Natural killer cell treated with Interleukin-12 subunit alpha and Interleukin-12 subunit beta and Interleukin-15 and Interleukin-18, amount 100 ng/mL, for 72 hours (primary cell): ENCODE measurements at regions not wholly inside any gene's neighbourhood (a gene's known extent, or its start where the extent isn't known, plus 50 kb on each side); places are given as distances from the start of the nearest gene placed in this dataset.
"Not testable (repeated sequence)": the region's sequence is repeated elsewhere in the genome, so short reads cannot be mapped to it uniquely, and the experiment has no call there.

Experiments used
- ATAC-seq, 2 donors: fragments of 150-1000 bp; cut with Tn5 transposase in 1 of 2; sonication (Bioruptor Pico), chemical (Tn5 transposase) in 1 of 2; 2 replicates each; pipeline ENCODE4 v1.10.0; 2021
- DNase-seq: peaks from one replicate; pipeline ENCODE4 v3.0.0; 2022; ENCODE audit warnings: low spot score
- H3K27ac Mint-ChIP-seq, 2 donors: 1 replicate in 1 of 2; 2 replicates in 1 of 2; pipeline ENCODE4 v1.8.0; 2022; ENCODE audit warnings: mixed read lengths in 2 of 2, mild to moderate bottlenecking in 1 of 2, moderate library complexity in 1 of 2
- H3K27me3 Mint-ChIP-seq, 2 donors: 1 replicate in 1 of 2; 2 replicates in 1 of 2; pipeline ENCODE4 v1.8.0; 2022; ENCODE audit warnings: mixed read lengths in 2 of 2
- H3K36me3 Mint-ChIP-seq: one replicate; pipeline ENCODE4 v1.8.0; 2022; ENCODE audit warnings: mixed read lengths
- H3K4me1 Mint-ChIP-seq, 2 donors: 1 replicate in 1 of 2; 2 replicates in 1 of 2; pipeline ENCODE4 v1.8.0; 2022; ENCODE audit warnings: low read depth in 2 of 2, mixed read lengths in 2 of 2, mild to moderate bottlenecking in 1 of 2
- H3K4me3 Mint-ChIP-seq: one replicate; pipeline ENCODE4 v1.8.0; 2022; ENCODE audit warnings: mixed read lengths
- H3K9me3 Mint-ChIP-seq: 2 replicates; pipeline ENCODE4 v1.8.0; 2022; ENCODE audit warnings: mixed read lengths

- peaks cover 0 to 1% of the 10 kb centered on the region in 2 donors for H3K27me3 Mint-ChIP-seq
These were observed 298.5 kb downstream of the INSIG2 start for GRCh38 chr2:118386641-118387302.

GRCh38 chr2:118380915-118381653 lies 292.8 kb downstream of the INSIG2 start:
- H3K4me3 Mint-ChIP-seq, result no peak overlapping the region
- ATAC-seq (no peak), DNase-seq (no peak)
- H3K9me3 Mint-ChIP-seq, result no peaks in the 10 kb centered on the region
- H3K36me3 Mint-ChIP-seq, result no peaks in the 10 kb centered on the region
- H3K4me1 Mint-ChIP-seq, result no peaks in the 10 kb centered on the region
- H3K27me3 Mint-ChIP-seq, result peaks cover 3 to 10% of the 10 kb centered on the region in 2 donors
- no peak overlapping the region for H3K27ac Mint-ChIP-seq

More at GRCh38 chr2:118386641-118387302, 298.5 kb downstream of the INSIG2 start:
- no peaks in the 10 kb centered on the region for H3K4me1 Mint-ChIP-seq
- DNase-seq, result no peak
- no peaks in the 10 kb centered on the region for H3K36me3 Mint-ChIP-seq
- no peak for ATAC-seq
- H3K4me3 Mint-ChIP-seq, result no peak overlapping the region
- H3K9me3 Mint-ChIP-seq, result no peaks in the 10 kb centered on the region
- no peak overlapping the region for H3K27ac Mint-ChIP-seq

- no peak for DNase-seq
- ATAC-seq, result no peak
- peaks cover 3 to 18% of the 10 kb centered on the region in 2 donors for H3K27me3 Mint-ChIP-seq
- no peak overlapping the region for H3K27ac Mint-ChIP-seq
- H3K4me1 Mint-ChIP-seq, result no peaks in the 10 kb centered on the region
- no peaks in the 10 kb centered on the region for H3K36me3 Mint-ChIP-seq
- no peak overlapping the region for H3K4me3 Mint-ChIP-seq
- H3K9me3 Mint-ChIP-seq, result no peaks in the 10 kb centered on the region
These were observed 287.7 kb downstream of the INSIG2 start for GRCh38 chr2:118375907-118376485.

DNA sequence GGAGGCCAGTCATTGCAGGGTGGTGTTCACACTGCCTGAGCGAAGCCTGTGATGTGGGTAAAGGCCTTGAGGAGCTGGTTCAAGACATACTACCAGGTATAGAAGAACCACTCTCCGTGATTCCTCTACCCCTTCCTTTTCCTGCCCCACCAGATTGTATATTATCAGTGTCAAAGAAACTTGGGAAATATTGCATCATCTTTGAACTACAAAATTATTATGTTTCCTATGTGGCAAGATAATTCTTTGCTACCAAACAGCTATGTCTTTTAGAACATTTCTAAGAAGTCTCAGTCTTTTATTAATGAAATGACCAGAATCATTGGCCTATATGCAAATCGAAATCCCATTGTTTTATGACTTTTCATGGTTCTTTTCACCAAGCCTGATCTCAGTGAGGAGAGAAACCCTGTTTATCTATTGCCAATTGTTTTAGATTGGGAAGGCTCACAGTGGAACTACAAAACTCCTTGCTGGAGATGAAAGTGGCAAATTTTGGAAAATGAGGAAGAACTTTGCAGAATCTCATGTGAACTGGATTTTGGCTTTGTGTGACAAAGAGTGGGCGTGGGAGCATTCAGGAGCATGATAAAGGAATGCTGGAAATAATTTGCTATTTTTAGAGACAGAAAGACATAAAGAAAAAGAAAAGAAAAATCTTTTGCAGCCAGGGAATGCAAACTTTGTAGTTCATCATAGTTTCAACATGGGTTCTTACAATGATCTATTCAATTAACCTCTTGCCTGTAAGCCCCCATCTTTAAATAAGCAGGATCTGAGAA lies 286.9 kb downstream of the INSIG2 start:
- Mint-ChIP-seq H3K4me1 (no peaks in the 10 kb centered on the region), H3K9me3 (no peaks in the 10 kb centered on the region), H3K36me3 (no peaks in the 10 kb centered on the region), H3K4me3 (no peak overlapping the region), H3K27me3 (peaks cover 3 to 22% of the 10 kb centered on the region in 2 donors), H3K27ac (no peak overlapping the region)
- DNase-seq, result no peak
- ATAC-seq, result no peak

- peaks cover 7 to 35% of the 10 kb centered on the region in 2 donors for H3K27me3 Mint-ChIP-seq
- no peaks in the 10 kb centered on the region for H3K4me1 Mint-ChIP-seq
- H3K36me3 Mint-ChIP-seq, result no peaks in the 10 kb centered on the region
- no peak overlapping the region for H3K27ac Mint-ChIP-seq
- ATAC-seq (no peak), DNase-seq (no peak)
- no peaks in the 10 kb centered on the region for H3K9me3 Mint-ChIP-seq
- H3K4me3 Mint-ChIP-seq, result no peak overlapping the region
These were observed 284.9 kb downstream of the INSIG2 start for GRCh38 chr2:118372886-118373830.

DNA sequence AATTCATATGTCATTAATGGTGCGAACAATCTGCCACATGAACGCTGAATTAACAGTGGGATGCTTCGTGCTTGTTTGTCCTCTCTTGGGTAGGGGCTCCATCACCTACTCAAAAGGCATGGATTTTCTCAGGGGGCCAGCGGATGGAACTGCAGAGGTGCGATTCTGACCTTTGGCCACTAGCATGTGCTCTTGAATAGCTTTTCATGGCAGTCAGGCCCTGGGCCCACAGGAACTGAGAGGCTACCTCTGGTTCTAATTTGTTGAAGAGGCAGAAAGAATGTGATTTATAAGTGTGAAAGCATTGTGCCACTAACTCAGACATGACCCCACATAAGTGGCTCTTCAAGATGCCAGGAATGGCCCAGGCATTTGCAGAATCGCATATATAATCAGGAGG lies 283.2 kb downstream of the INSIG2 start:
- peaks cover 8 to 31% of the 10 kb centered on the region in 2 donors for H3K27me3 Mint-ChIP-seq
- no peaks in the 10 kb centered on the region for H3K4me1 Mint-ChIP-seq
- no peak overlapping the region for H3K4me3 Mint-ChIP-seq
- ATAC-seq (no peak), DNase-seq (no peak)
- no peaks in the 10 kb centered on the region for H3K9me3 Mint-ChIP-seq
- H3K27ac Mint-ChIP-seq, result no peak overlapping the region
- no peaks in the 10 kb centered on the region for H3K36me3 Mint-ChIP-seq

GRCh38 chr2:118369521-118369920 lies 281.2 kb downstream of the INSIG2 start:
- H3K27ac Mint-ChIP-seq, ATAC-seq, H3K36me3 Mint-ChIP-seq, DNase-seq, H3K9me3 Mint-ChIP-seq, H3K4me3 Mint-ChIP-seq, H3K4me1 Mint-ChIP-seq: not testable (repeated sequence)
- H3K27me3 Mint-ChIP-seq, result peaks cover 8 to 30% of the 10 kb centered on the region in 2 donors

- DNase-seq (no peak), ATAC-seq (no peak)
- H3K27ac Mint-ChIP-seq, result no peak overlapping the region
- H3K9me3 Mint-ChIP-seq, result no peaks in the 10 kb centered on the region
- H3K36me3 Mint-ChIP-seq, result no peaks in the 10 kb centered on the region
- no peak overlapping the region for H3K4me3 Mint-ChIP-seq
- peaks cover 4 to 33% of the 10 kb centered on the region in 2 donors for H3K27me3 Mint-ChIP-seq
- H3K4me1 Mint-ChIP-seq, result no peaks in the 10 kb centered on the region
These were observed 275.3 kb downstream of the INSIG2 start for GRCh38 chr2:118363604-118364003.

DNA sequence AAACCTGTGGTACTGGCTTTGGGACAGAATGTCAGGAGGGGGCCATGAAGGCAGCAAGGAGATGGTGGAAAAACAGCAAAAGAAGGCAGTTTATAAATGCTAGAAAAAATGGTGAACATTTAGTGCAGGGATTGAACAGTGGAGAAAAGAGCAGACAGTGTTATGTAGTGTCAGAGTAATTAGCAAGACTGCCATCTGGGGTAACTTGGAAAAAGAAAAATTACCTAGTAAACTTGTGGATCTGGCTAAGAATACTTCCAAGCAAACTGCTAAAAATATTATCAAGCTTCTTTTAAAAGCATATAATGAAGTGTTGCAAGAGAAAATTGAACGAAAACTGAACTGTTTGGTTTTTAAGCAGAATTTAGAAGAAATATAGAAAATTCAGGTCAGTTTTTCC lies 267.8 kb downstream of the INSIG2 start:
- DNase-seq (no peak), ATAC-seq (no peak)
- H3K4me3 Mint-ChIP-seq, result no peak overlapping the region
- H3K27me3 Mint-ChIP-seq, result peaks cover 6 to 19% of the 10 kb centered on the region in 2 donors
- no peak overlapping the region for H3K27ac Mint-ChIP-seq
- H3K4me1 Mint-ChIP-seq, result no peaks in the 10 kb centered on the region
- no peaks in the 10 kb centered on the region for H3K9me3 Mint-ChIP-seq
- H3K36me3 Mint-ChIP-seq, result no peaks in the 10 kb centered on the region

DNA sequence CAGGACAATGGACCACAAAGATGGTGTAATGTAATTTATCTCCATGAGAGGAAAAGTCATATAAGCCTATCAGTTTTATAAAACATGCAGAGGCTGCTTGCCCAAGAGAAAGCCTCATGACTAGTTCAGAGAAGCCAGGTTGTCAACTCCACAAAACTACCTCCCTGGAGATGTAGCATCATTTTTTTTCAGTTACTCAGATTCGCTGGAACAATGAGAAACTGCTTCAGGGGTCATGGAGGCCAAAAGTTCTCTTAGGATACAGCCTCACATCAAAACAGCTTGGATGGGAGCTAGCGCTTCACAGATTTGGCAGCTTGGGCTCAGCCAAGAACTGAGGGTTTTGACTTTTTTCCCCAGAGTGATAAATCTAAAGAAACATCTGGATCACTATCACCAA lies 263.5 kb downstream of the INSIG2 start:
- H3K27ac Mint-ChIP-seq, result no peak overlapping the region
- H3K4me3 Mint-ChIP-seq, result no peak overlapping the region
- H3K27me3 Mint-ChIP-seq, result peaks cover 8 to 25% of the 10 kb centered on the region in 2 donors
- ATAC-seq (no peak), DNase-seq (no peak)
- H3K9me3 Mint-ChIP-seq, result no peaks in the 10 kb centered on the region
- no peaks in the 10 kb centered on the region for H3K36me3 Mint-ChIP-seq
- no peaks in the 10 kb centered on the region for H3K4me1 Mint-ChIP-seq

DNA sequence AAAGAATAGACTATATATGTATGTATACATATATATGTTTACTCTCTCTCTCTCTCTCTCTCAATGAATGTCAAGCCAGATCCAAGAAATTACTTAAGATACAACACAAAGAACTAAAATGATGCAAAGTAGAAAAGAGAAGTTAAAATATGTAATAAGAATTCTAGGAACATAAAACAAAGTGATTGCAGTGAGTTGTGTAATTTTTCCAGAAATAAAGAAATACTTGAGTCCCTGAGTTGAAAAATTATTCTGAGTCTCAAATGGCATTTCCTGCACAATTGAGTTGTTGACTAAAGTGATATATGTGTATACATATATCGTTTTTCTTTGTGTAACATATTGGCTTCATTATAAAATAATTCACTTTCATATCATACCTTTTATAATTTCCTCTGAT lies 262.4 kb downstream of the INSIG2 start:
- no peak overlapping the region for H3K4me3 Mint-ChIP-seq
- H3K4me1 Mint-ChIP-seq, result no peaks in the 10 kb centered on the region
- DNase-seq (no peak), ATAC-seq (no peak)
- H3K27ac Mint-ChIP-seq, result no peak overlapping the region
- no peaks in the 10 kb centered on the region for H3K36me3 Mint-ChIP-seq
- H3K27me3 Mint-ChIP-seq, result peaks cover 8 to 25% of the 10 kb centered on the region in 2 donors
- H3K9me3 Mint-ChIP-seq, result no peaks in the 10 kb centered on the region

- Mint-ChIP-seq H3K9me3 (no peaks in the 10 kb centered on the region), H3K4me1 (no peaks in the 10 kb centered on the region), H3K27ac (no peak overlapping the region), H3K4me3 (no peak overlapping the region), H3K36me3 (no peaks in the 10 kb centered on the region), H3K27me3 (peaks cover 8 to 37% of the 10 kb centered on the region in 2 donors)
- DNase-seq, result no peak
- ATAC-seq, result no peak
These were observed 261.1 kb downstream of the INSIG2 start for GRCh38 chr2:118349365-118349764.
